ENCODE measurements at regions not wholly inside any gene's neighbourhood (a gene's known extent, or its start where the extent isn't known, plus 50 kb on each side); places are given as distances from the start of the nearest gene placed in this dataset.

- H3K36me3 ChIP-seq = no peaks in the 10 kb centered on the region
- peak overlapping the region in 8 of 11 experiments; percentile 5 to 55 (median 42); a peak in 15 of 22 replicates for H3K9ac ChIP-seq
- peak overlapping the region; percentile 80 to 99 (median 92) for H3K4me2 ChIP-seq
- no peaks in the 10 kb centered on the region for H4K20me1 ChIP-seq
- peak overlapping the region in 10 of 11 experiments; percentile 54 to 76 (median 71); a peak in 20 of 22 replicates for H3K27ac ChIP-seq
- no peaks in the 10 kb centered on the region for H3K9me3 ChIP-seq (replicated peaks in 1 of 11)
- peak in 3 of 11 experiments; percentile 14 to 53 (median 18); a peak in 2 of 22 replicates for TF ChIP-seq Cebpa-rat (IDR thresholded peaks at IDR 0.05)
- no peaks in the 10 kb centered on the region for H3K27me3 ChIP-seq
- peaks cover 36 to 79% (median 63%) of the 10 kb centered on the region in 10 experiments for H3K4me1 ChIP-seq
- H3K4me3 ChIP-seq = peak overlapping the region in 2 of 10 experiments; percentile 17 to 20; a peak in 2 of 20 replicates
These were observed 91.6 kb downstream of the MRPL14 start for GRCh38 chr6:44035621-44036020.

DNA sequence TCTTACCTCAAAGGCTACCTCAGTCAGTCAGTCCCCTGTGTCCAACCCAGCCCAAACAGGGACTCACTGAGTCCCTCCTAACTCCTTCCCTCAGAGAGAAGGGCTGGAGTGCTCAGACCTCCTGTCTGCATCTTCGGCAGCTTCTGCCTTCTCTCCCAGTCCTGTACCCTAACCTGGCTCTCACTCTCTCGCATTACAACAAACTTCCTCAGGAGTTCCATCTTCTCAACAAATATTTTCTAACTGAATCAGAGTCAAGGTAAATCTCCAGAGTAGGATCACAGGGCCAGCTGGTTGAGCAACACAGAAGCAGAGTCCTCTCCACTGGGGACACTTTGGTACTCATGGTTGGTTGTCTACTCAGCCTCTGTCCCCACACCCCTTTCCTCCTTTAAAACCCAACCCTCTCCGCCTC, 92.3 kb downstream of the MRPL14 start:
- H3K4me1 ChIP-seq = peaks cover 36 to 72% (median 56%) of the 10 kb centered on the region in 10 experiments
- H3K9ac ChIP-seq = peak overlapping the region in 10 of 11 experiments; percentile 3 to 43 (median 26); a peak in 13 of 22 replicates
- peak overlapping the region in 10 of 11 experiments; percentile 40 to 76 (median 70); a peak in 20 of 22 replicates for H3K27ac ChIP-seq

GRCh38 chr6:44034391-44034861, 92.8 kb downstream of the MRPL14 start:
- peak overlapping the region in 10 of 11 experiments; percentile 3 to 43 (median 26); a peak in 13 of 22 replicates for H3K9ac ChIP-seq
- H3K4me2 ChIP-seq = peak overlapping the region; percentile 80 to 99 (median 92)

More for the DNA sequence above, 92.3 kb downstream of the MRPL14 start:
- no peaks in the 10 kb centered on the region for H4K20me1 ChIP-seq
- peak overlapping the region in 4 of 10 experiments; percentile 5 to 45 (median 34); a peak in 4 of 20 replicates for H3K4me3 ChIP-seq
- H3K4me2 ChIP-seq = peak overlapping the region; percentile 80 to 99 (median 92)
- H3K27me3 ChIP-seq = no peaks in the 10 kb centered on the region
- TF ChIP-seq Cebpa-rat (IDR thresholded peaks at IDR 0.05) = no peak
- no peaks in the 10 kb centered on the region for H3K36me3 ChIP-seq
- no peaks in the 10 kb centered on the region for H3K9me3 ChIP-seq (replicated peaks in 1 of 11)

DNA sequence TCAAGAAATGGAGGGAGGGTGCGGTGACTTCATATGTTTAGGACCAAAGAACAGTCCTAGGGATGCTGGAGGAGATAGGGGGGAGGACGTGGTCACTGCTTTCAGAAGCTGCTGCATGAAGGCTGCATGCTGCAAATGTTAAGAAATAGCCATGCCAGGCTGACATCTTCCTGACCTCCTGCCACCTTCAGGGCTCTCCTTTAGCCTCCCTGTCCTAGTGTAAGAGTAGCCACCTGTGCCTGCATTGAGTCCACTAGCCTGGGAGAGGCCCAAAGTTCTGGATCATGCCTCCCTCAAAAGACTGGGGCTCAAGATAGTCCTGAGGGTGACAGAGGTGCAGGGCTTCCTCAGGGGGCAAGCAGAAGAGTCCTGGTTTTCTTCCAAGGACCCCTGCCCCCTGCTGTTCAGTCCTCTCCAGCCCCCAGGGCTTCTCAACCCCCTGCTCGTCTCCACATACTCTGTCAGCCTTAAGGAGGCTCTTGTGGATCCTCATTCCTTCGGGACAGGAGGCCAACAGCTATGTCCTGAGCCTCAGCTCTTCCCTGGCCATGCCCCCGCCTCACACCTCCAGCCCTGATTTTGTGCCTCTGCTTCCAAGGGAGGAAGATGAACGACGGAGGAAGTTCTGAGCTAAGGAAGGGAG, 96.3 kb downstream of the MRPL14 start:
- Histone ChIP-seq H4K20me1 (no peaks in the 10 kb centered on the region), H3K27ac (no peak overlapping the region), H3K4me1 (peaks cover 23 to 32% (median 27%) of the 10 kb centered on the region in 10 experiments), H3K9ac (no peak overlapping the region), H3K36me3 (no peaks in the 10 kb centered on the region), H3K4me3 (no peak overlapping the region), H3K9me3 (replicated peaks in 1 of 11) (no peaks in the 10 kb centered on the region), H3K27me3 (no peaks in the 10 kb centered on the region), H3K4me2 (0 out of 22 replicates have a peak overlapping the region, but pooled peaks of 1 of the 11 experiments have one; percentile 2)
- no peak for TF ChIP-seq Cebpa-rat (IDR thresholded peaks at IDR 0.05)

More at GRCh38 chr6:44034391-44034861, 92.8 kb downstream of the MRPL14 start:
- Histone ChIP-seq H3K9me3 (replicated peaks in 1 of 11) (no peaks in the 10 kb centered on the region), H3K27me3 (no peaks in the 10 kb centered on the region), H3K4me1 (peaks cover 36 to 67% (median 53%) of the 10 kb centered on the region in 10 experiments), H3K36me3 (no peaks in the 10 kb centered on the region), H3K27ac (peak overlapping the region in 10 of 11 experiments; percentile 40 to 76 (median 70); a peak in 20 of 22 replicates), H4K20me1 (no peaks in the 10 kb centered on the region), H3K4me3 (peak overlapping the region in 4 of 10 experiments; percentile 5 to 45 (median 34); a peak in 5 of 20 replicates)
- no peak for TF ChIP-seq Cebpa-rat (IDR thresholded peaks at IDR 0.05)

- no peak overlapping the region for H3K27ac ChIP-seq
- no peaks in the 10 kb centered on the region for H3K27me3 ChIP-seq
- H3K4me2 ChIP-seq = 0 out of 22 replicates have a peak overlapping the region, but pooled peaks of 1 of the 11 experiments have one; percentile 0
These were observed 97.6 kb downstream of the MRPL14 start for GRCh38 chr6:44029444-44030185.

GRCh38 chr6:44028789-44029310, 98.4 kb downstream of the MRPL14 start:
- no peaks in the 10 kb centered on the region for H3K27me3 ChIP-seq
- no peaks in the 10 kb centered on the region for H3K9me3 ChIP-seq (replicated peaks in 1 of 11)
- H3K27ac ChIP-seq = no peak overlapping the region
- no peak overlapping the region for H3K9ac ChIP-seq
- TF ChIP-seq Cebpa-rat (IDR thresholded peaks at IDR 0.05) = no peak
- H3K4me1 ChIP-seq = peaks cover 11 to 28% (median 22%) of the 10 kb centered on the region in 10 experiments
- no peaks in the 10 kb centered on the region for H4K20me1 ChIP-seq
- H3K4me3 ChIP-seq = no peak overlapping the region
- no peaks in the 10 kb centered on the region for H3K36me3 ChIP-seq
- H3K4me2 ChIP-seq = no peak overlapping the region

More at GRCh38 chr6:44029444-44030185, 97.6 kb downstream of the MRPL14 start:
- H3K9ac ChIP-seq = no peak overlapping the region
- H3K36me3 ChIP-seq = no peaks in the 10 kb centered on the region
- no peaks in the 10 kb centered on the region for H3K9me3 ChIP-seq (replicated peaks in 1 of 11)
- no peaks in the 10 kb centered on the region for H4K20me1 ChIP-seq
- TF ChIP-seq Cebpa-rat (IDR thresholded peaks at IDR 0.05) = no peak
- H3K4me3 ChIP-seq = no peak overlapping the region
- peaks cover 15 to 28% (median 22%) of the 10 kb centered on the region in 10 experiments for H3K4me1 ChIP-seq

DNA sequence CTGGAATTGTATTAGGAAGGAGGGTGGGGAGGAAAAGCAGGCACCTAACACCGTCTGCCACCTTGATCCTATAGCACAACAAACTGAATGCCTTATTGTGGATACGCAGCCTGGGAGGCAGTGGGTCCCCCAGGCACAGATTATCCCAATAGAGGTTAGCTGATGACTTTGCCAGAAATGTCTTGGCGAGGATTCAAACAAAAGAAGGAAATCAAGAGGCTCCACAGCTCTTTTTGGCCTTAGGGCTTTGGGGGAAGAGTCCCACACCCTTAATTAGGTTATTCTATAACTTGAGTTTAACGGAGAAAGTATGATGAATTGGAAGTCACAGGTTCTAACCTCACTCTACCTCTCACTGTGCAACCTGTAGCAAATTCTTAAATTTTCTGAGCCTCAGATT, 102.0 kb downstream of the MRPL14 start:
- no peaks in the 10 kb centered on the region for H4K20me1 ChIP-seq
- peaks cover 8 to 53% (median 42%) of the 10 kb centered on the region in 10 experiments; a peak in 17 of 20 replicates for H3K4me1 ChIP-seq
- peak overlapping the region; percentile 8 to 82 (median 39); a peak in 15 of 22 replicates for H3K4me2 ChIP-seq
- H3K36me3 ChIP-seq = no peaks in the 10 kb centered on the region
- no peak overlapping the region for H3K4me3 ChIP-seq
- no peak for TF ChIP-seq Cebpa-rat (IDR thresholded peaks at IDR 0.05)
- H3K27me3 ChIP-seq = no peaks in the 10 kb centered on the region
- no peak overlapping the region for H3K9ac ChIP-seq
- peak overlapping the region in 2 of 11 experiments; percentile 13 to 28; a peak in 1 of 22 replicates for H3K27ac ChIP-seq
- H3K9me3 ChIP-seq (replicated peaks in 1 of 11) = no peaks in the 10 kb centered on the region

DNA sequence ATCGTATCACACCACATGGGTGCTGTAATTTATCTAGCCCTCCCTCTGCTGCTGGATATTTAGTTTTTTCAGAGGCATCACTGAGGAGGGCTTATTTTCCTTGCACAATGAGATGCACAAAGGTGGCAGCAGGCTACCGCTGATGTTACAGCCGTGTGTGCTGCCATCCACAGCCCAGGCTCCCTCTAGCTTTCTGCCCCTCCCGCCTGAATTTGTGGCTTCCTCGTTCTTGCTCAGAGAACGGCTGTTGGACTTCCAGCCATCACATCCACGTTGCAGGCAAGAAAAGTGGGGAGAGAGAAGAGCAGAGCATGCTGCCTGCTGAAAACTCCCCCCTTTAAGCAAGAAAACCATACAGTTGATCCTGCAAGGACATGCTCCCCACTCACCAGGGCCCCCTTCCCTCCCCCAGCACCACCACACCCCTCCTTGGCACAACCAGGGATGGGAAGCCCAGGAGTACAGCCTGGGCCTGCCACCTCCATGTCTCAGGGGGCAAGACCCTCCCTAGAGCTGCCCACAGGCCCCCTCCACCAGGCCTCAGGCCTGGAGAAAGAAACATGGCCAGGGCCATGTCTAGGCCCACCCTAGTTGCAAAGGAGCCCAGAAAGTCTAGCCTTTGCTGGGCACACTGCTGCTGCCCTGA, 102.6 kb downstream of the MRPL14 start:
- Histone ChIP-seq H3K27ac (peak overlapping the region in 4 of 11 experiments; percentile 13 to 33 (median 28); a peak in 1 of 22 replicates), H3K9ac (no peak overlapping the region; a peak in 1 of 22 replicates)

More for the DNA sequence above, 102.6 kb downstream of the MRPL14 start:
- Histone ChIP-seq H3K4me3 (no peak overlapping the region), H3K27me3 (no peaks in the 10 kb centered on the region), H3K36me3 (no peaks in the 10 kb centered on the region), H3K4me1 (peaks cover 8 to 55% (median 43%) of the 10 kb centered on the region in 10 experiments; a peak in 17 of 20 replicates), H3K9me3 (replicated peaks in 1 of 11) (no peaks in the 10 kb centered on the region), H4K20me1 (no peaks in the 10 kb centered on the region), H3K4me2 (peak overlapping the region; percentile 8 to 82 (median 39); a peak in 17 of 22 replicates)
- TF ChIP-seq Cebpa-rat (IDR thresholded peaks at IDR 0.05) = no peak

Measured in BLaER1 treated with 17β-estradiol and CSF1 and Interleukin-3, amounts not matched to agents 10 nM and 100 nM (cell line).